ENCODE measurements at regions not wholly inside any gene's neighbourhood (a gene's known extent, or its start where the extent isn't known, plus 50 kb on each side); places are given as distances from the start of the nearest gene placed in this dataset.

DNA sequence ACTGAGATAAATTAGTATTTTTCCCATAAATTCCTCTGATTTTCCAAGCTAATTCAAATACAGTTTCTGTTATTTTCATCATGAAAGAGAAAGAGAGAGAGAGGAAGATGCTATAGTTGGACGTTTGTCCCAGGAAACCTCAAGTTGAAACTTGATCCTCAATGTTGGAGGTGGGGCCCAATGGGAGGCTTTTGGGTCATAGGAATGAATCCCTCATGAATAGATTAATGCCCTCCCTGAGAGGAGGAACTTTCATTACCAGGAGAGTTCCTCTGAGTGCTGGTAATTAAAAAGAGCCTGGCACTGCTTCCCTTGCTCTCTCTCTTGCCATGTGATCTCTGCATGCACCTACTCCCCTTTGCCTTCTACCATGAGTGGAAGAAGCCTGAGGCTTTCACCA, 189.9 kb upstream of the SMC2 start:
- H3K27ac Mint-ChIP-seq, result no peak overlapping the region
- H3K4me3 Mint-ChIP-seq, result no peak overlapping the region
- no peaks in the 10 kb centered on the region for H3K27me3 Mint-ChIP-seq
- POLR2A ChIA-PET, result no interaction called here
- ATAC-seq (ENCODE audit: low read depth) (no peak), DNase-seq (no peak)
- H3K36me3 Mint-ChIP-seq, result no peaks in the 10 kb centered on the region
- no peaks in the 10 kb centered on the region for H3K9me3 Mint-ChIP-seq
- no peaks in the 10 kb centered on the region for H3K4me1 Mint-ChIP-seq

DNA sequence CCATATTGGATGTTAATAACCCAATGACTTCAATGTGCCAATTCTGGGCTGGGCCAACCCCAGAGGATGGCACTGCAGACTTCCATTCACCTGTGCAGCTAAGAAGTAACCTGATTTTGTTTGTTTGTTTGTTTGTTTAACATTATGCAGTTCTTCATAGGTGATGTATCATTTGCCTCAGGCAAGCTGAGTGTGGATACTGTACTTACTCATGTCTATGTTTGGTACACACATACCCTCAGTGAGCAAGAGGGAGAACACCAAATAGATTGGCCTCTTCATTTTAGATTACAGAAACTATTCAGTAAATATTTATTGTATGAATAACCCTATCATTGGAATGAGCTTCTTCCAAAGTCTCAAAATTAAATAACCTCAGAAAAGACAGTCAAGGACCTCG, 180.2 kb upstream of the SMC2 start:
- H3K4me3 Mint-ChIP-seq, result no peak overlapping the region
- no peaks in the 10 kb centered on the region for H3K27me3 Mint-ChIP-seq
- no peaks in the 10 kb centered on the region for H3K4me1 Mint-ChIP-seq
- no peak overlapping the region for H3K27ac Mint-ChIP-seq
- POLR2A ChIA-PET, result no interaction called here
- H3K9me3 Mint-ChIP-seq, result no peaks in the 10 kb centered on the region
- H3K36me3 Mint-ChIP-seq, result no peaks in the 10 kb centered on the region
- no peak for ATAC-seq (ENCODE audit: low read depth)
- no peak for DNase-seq

- POLR2A ChIA-PET, result no interaction called here
- Mint-ChIP-seq H3K27me3 (no peaks in the 10 kb centered on the region), H3K4me1 (no peaks in the 10 kb centered on the region), H3K36me3 (no peaks in the 10 kb centered on the region), H3K27ac (no peak overlapping the region), H3K9me3 (no peaks in the 10 kb centered on the region), H3K4me3 (no peak overlapping the region)
- DNase-seq (no peak), ATAC-seq (ENCODE audit: low read depth) (no peak)
Observed at GRCh38 chr9:103919605-103920209, 174.4 kb upstream of the SMC2 start.

- POLR2A ChIA-PET, result no interaction called here
- Mint-ChIP-seq H3K4me3 (no peak overlapping the region), H3K27ac (no peak overlapping the region), H3K9me3 (no peaks in the 10 kb centered on the region), H3K36me3 (no peaks in the 10 kb centered on the region), H3K27me3 (no peaks in the 10 kb centered on the region), H3K4me1 (no peaks in the 10 kb centered on the region)
- DNase-seq (no peak), ATAC-seq (ENCODE audit: low read depth) (no peak)
Observed at GRCh38 chr9:103928442-103928841, 165.7 kb upstream of the SMC2 start.

DNA sequence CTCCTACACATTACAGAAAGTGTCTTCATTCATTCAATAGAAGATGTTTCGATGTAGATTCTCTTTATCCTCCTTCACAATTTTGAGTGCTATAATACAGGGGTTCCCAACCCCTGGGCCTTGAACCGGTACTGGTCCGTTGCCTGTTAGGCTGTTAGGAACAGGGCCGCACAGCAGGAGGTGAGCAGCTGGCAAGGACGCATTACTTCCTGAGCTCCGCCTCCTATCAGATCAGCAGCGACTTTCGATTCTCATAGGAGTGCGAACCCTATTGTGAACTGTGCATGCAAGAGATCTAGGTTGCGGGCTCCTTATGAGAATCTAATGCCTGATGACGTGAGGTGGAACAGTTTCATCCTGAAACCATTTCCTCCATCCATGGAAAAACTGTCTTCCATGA, 153.0 kb upstream of the SMC2 start:
- H3K9me3 Mint-ChIP-seq, result no peaks in the 10 kb centered on the region
- DNase-seq (no peak), ATAC-seq (ENCODE audit: low read depth) (no peak)
- no peak overlapping the region for H3K27ac Mint-ChIP-seq
- H3K36me3 Mint-ChIP-seq, result no peaks in the 10 kb centered on the region
- no peaks in the 10 kb centered on the region for H3K4me1 Mint-ChIP-seq
- peaks cover 2% of the 10 kb centered on the region for H3K27me3 Mint-ChIP-seq
- POLR2A ChIA-PET, result no interaction called here
- no peak overlapping the region for H3K4me3 Mint-ChIP-seq

DNA sequence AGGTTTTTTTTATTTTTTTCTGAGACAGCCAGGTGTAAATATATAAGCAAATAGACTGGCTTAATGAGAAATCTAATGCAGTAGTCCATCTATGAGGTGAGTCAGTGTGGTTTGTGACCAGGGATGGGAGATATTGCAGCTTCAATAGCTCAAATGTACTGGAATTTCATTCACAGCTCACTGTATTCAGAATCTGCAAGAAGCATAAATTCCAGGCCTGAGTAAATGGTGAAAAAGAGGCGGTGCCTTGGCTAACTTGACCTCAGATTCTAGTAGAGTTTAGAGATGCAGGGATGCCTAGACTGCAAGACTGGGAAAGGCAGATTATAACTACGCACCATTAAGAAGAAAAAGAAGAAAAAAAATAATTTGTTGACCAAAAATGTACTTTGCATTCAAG, 151.9 kb upstream of the SMC2 start:
- no peaks in the 10 kb centered on the region for H3K4me1 Mint-ChIP-seq
- H3K27ac Mint-ChIP-seq, result no peak overlapping the region
- H3K4me3 Mint-ChIP-seq, result no peak overlapping the region
- peaks cover 2% of the 10 kb centered on the region for H3K27me3 Mint-ChIP-seq
- no peak for ATAC-seq (ENCODE audit: low read depth)
- POLR2A ChIA-PET, result no interaction called here
- H3K36me3 Mint-ChIP-seq, result no peaks in the 10 kb centered on the region
- no peak for DNase-seq
- no peaks in the 10 kb centered on the region for H3K9me3 Mint-ChIP-seq

GRCh38 chr9:103942651-103943050, 151.5 kb upstream of the SMC2 start:
- H3K27me3 Mint-ChIP-seq, result peaks cover 2% of the 10 kb centered on the region
- H3K4me1 Mint-ChIP-seq, result no peaks in the 10 kb centered on the region
- POLR2A ChIA-PET, result no interaction called here
- no peak overlapping the region for H3K4me3 Mint-ChIP-seq
- ATAC-seq (ENCODE audit: low read depth) (no peak), DNase-seq (no peak)
- no peak overlapping the region for H3K27ac Mint-ChIP-seq
- H3K9me3 Mint-ChIP-seq, result no peaks in the 10 kb centered on the region
- H3K36me3 Mint-ChIP-seq, result no peaks in the 10 kb centered on the region

DNA sequence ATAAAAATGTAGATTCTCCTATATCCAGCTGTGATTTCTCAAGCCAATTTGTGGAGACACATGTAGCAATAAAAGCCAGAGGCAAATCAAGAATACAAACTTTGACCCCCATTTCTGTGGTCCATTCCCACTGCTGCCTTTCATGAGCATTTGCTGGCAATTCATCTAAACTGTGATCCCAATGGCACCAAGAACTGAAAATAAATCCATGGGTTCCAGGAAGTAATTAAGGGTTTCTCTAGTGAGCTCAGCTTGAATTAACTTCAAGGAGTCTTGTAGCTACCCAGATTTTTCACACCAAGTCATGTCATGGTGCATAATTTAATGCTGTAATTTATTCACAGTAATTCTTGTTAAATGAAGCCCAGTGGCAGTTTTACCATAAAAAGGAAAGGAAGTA, 145.0 kb upstream of the SMC2 start:
- DNase-seq (no peak), ATAC-seq (ENCODE audit: low read depth) (no peak)
- Mint-ChIP-seq H3K9me3 (no peaks in the 10 kb centered on the region), H3K36me3 (no peaks in the 10 kb centered on the region), H3K27me3 (peaks cover 2% of the 10 kb centered on the region), H3K4me3 (no peak overlapping the region), H3K4me1 (no peaks in the 10 kb centered on the region), H3K27ac (no peak overlapping the region)
- POLR2A ChIA-PET, result no interaction called here

DNA sequence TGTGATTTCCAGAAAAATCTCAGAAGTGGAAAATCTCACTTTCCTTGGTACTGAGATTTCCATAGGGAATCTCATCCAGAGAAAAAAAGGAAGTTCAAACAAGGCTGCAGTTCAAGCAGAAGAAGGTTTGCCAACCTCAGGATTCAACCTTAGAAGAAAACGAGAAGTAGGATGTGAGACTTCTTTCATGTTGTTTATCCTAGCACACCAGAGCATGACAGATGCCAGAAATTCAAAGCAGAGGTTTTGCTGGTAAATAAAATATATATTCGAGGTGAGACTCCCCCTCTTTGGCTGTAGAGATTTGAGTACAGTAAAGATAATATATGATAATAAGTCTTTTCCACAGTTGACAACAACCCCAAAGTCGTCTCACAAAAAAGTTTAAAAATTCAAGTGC, 116.9 kb upstream of the SMC2 start:
- no peaks in the 10 kb centered on the region for H3K9me3 Mint-ChIP-seq
- no peak for DNase-seq
- POLR2A ChIA-PET, result no interaction called here
- H3K36me3 Mint-ChIP-seq, result no peaks in the 10 kb centered on the region
- no peak overlapping the region for H3K27ac Mint-ChIP-seq
- H3K4me1 Mint-ChIP-seq, result no peaks in the 10 kb centered on the region
- no peak for ATAC-seq (ENCODE audit: low read depth)
- no peak overlapping the region for H3K4me3 Mint-ChIP-seq
- no peaks in the 10 kb centered on the region for H3K27me3 Mint-ChIP-seq

- H3K27ac Mint-ChIP-seq, result no peak overlapping the region
- DNase-seq, result no peak
- no peaks in the 10 kb centered on the region for H3K4me1 Mint-ChIP-seq
- no peaks in the 10 kb centered on the region for H3K27me3 Mint-ChIP-seq
- no peak for ATAC-seq (ENCODE audit: low read depth)
- no peak overlapping the region for H3K4me3 Mint-ChIP-seq
- no peaks in the 10 kb centered on the region for H3K9me3 Mint-ChIP-seq
- H3K36me3 Mint-ChIP-seq, result no peaks in the 10 kb centered on the region
- POLR2A ChIA-PET, result no interaction called here
Observed at GRCh38 chr9:103978396-103978795, 115.7 kb upstream of the SMC2 start.

DNA sequence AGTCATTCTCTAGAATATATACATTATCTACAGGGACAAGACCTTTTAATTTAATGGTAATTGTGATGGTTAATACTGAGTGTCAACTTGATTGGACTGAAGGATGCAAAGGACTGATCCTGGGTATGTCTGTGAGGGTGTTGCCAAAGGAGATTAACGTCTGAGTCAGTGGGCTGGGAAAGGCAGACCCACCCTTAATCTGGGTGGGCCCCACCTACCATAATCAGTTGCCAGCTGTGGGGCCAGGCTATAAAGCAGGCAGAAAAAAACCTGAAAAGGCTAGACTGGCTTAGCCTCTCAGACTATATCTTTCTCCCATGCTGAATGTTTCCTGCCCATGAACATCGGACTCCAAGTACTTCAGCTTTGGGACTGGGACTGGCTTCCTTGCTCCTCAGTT, 112.2 kb upstream of the SMC2 start:
- ATAC-seq (ENCODE audit: low read depth), result no peak
- Mint-ChIP-seq H3K4me3 (no peak overlapping the region), H3K27ac (no peak overlapping the region), H3K36me3 (no peaks in the 10 kb centered on the region), H3K9me3 (no peaks in the 10 kb centered on the region), H3K27me3 (no peaks in the 10 kb centered on the region), H3K4me1 (no peaks in the 10 kb centered on the region)
- DNase-seq, result no peak
- POLR2A ChIA-PET, result no interaction called here

GRCh38 chr9:103985077-103985476, 109.0 kb upstream of the SMC2 start:
- Mint-ChIP-seq H3K36me3 (no peaks in the 10 kb centered on the region), H3K4me3 (no peak overlapping the region), H3K9me3 (no peaks in the 10 kb centered on the region), H3K27me3 (no peaks in the 10 kb centered on the region), H3K27ac (no peak overlapping the region), H3K4me1 (no peaks in the 10 kb centered on the region)
- POLR2A ChIA-PET, result no interaction called here
- no peak for DNase-seq
- no peak for ATAC-seq (ENCODE audit: low read depth)

DNA sequence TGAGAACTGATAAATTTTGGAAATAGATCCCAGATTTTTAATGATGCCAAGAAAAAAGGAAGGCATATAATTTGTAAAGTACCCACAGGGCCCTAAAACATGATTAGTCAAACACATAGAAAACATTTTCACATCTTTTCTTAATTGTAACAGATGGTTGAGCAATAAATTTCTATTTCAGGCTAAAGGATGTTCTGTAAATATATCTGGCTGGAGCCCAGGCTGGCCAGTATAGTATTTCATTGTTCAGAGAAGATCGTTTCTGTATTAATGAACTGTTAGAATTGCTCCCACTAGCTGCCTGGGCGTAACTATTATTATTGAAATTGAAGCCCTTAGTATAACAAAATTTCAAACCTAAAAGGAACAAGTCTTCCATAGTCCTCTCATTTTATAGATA, 105.3 kb upstream of the SMC2 start:
- no peaks in the 10 kb centered on the region for H3K27me3 Mint-ChIP-seq
- H3K9me3 Mint-ChIP-seq, result no peaks in the 10 kb centered on the region
- no peaks in the 10 kb centered on the region for H3K36me3 Mint-ChIP-seq
- H3K4me1 Mint-ChIP-seq, result no peaks in the 10 kb centered on the region
- POLR2A ChIA-PET, result no interaction called here
- no peak for ATAC-seq (ENCODE audit: low read depth)
- DNase-seq, result no peak
- H3K27ac Mint-ChIP-seq, result no peak overlapping the region
- H3K4me3 Mint-ChIP-seq, result no peak overlapping the region

DNA sequence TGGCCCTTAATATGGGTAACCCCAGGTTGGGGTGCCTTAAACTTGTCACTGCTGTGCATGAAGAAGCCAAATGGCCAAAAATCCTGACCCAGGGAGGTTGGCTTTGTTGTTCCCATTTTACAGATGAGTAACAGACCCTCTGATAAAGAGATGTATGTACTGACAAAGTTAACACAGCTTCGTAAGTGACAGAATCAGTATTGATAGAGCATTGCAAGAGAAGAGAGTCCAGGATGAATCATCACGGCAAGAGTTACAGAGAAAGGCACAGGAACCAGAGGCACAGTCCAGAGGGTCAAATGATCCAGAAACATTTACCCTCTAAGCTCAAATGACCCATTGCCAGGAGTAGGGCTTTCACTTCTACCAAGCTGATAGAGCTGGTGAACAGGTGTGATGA, 103.8 kb upstream of the SMC2 start:
- no peaks in the 10 kb centered on the region for H3K4me1 Mint-ChIP-seq
- H3K27me3 Mint-ChIP-seq, result no peaks in the 10 kb centered on the region
- ATAC-seq (ENCODE audit: low read depth) (no peak), DNase-seq (no peak)
- H3K36me3 Mint-ChIP-seq, result no peaks in the 10 kb centered on the region
- no peak overlapping the region for H3K27ac Mint-ChIP-seq
- no peak overlapping the region for H3K4me3 Mint-ChIP-seq
- no peaks in the 10 kb centered on the region for H3K9me3 Mint-ChIP-seq
- POLR2A ChIA-PET, result no interaction called here

GRCh38 chr9:103991001-103991400, 103.1 kb upstream of the SMC2 start:
- Mint-ChIP-seq H3K27me3 (no peaks in the 10 kb centered on the region), H3K4me1 (no peaks in the 10 kb centered on the region), H3K4me3 (no peak overlapping the region), H3K9me3 (peaks cover 2% of the 10 kb centered on the region), H3K27ac (no peak overlapping the region), H3K36me3 (no peaks in the 10 kb centered on the region)
- POLR2A ChIA-PET, result no interaction called here
- ATAC-seq (ENCODE audit: low read depth), result no peak
- DNase-seq, result no peak
